Activated CD8-positive, alpha-beta T cell treated with anti-CD3 and anti-CD28 coated beads for 36 hours (primary cell): ENCODE measurements at regions not wholly inside any gene's neighbourhood (a gene's known extent, or its start where the extent isn't known, plus 50 kb on each side); places are given as distances from the start of the nearest gene placed in this dataset.

Source experiments
- ATAC-seq: fragments of 200-7000 bp; cut with Tn5 transposase; one replicate; pipeline ENCODE4 v1.10.0; 2021; ENCODE audit warnings: mild to moderate bottlenecking, moderate library complexity
- CTCF ChIA-PET: fragments of 350-600 bp; sonication (Branson Sonifier 250); formaldehyde crosslinking; loops from one replicate; lab custom pipeline; 2021; ENCODE audit warnings: antibody characterized with exemption; lab: Charles Lee
- POLR2A ChIA-PET: fragments of 350-600 bp; sonication (Branson Sonifier 250); formaldehyde crosslinking; loops from one replicate; lab custom pipeline; 2021; ENCODE audit warnings: antibody characterized with exemption; lab: Charles Lee
- DNase-seq: peaks from one replicate; pipeline ENCODE4 v3.0.0-alpha.2; 2020
- H3K27ac Mint-ChIP-seq: one replicate; pipeline ENCODE4 v1.8.0; 2021; ENCODE audit warnings: mild to moderate bottlenecking, mixed read lengths
- H3K27me3 Mint-ChIP-seq: one replicate; pipeline ENCODE4 v1.8.0; 2021; ENCODE audit warnings: mixed read lengths
- H3K36me3 Mint-ChIP-seq: one replicate; pipeline ENCODE4 v1.8.0; 2021; ENCODE audit warnings: low read depth, mixed read lengths
- H3K4me1 Mint-ChIP-seq: one replicate; pipeline ENCODE4 v1.8.0; 2021; ENCODE audit warnings: low read depth, mixed read lengths
- H3K4me3 Mint-ChIP-seq: one replicate; pipeline ENCODE4 v1.8.0; 2021; ENCODE audit warnings: mild to moderate bottlenecking, moderate library complexity, mixed read lengths
- H3K9me3 Mint-ChIP-seq: one replicate; pipeline ENCODE4 v1.8.0; 2021; ENCODE audit warnings: mixed read lengths
- intact Hi-C: fragments of 100-400 bp; cut with micrococcal nuclease; formaldehyde crosslinking; loops from one replicate; pipeline ENCODE4 v1.10.0; 2022
- TF ChIP-seq, protein P1 (sequence below): fragments of 200-600 bp; IDR thresholded peaks from one replicate; pipeline ENCODE4 v1.8.0; 2022; ENCODE audit warnings: antibody characterized with exemption, mild to moderate bottlenecking

DNA sequence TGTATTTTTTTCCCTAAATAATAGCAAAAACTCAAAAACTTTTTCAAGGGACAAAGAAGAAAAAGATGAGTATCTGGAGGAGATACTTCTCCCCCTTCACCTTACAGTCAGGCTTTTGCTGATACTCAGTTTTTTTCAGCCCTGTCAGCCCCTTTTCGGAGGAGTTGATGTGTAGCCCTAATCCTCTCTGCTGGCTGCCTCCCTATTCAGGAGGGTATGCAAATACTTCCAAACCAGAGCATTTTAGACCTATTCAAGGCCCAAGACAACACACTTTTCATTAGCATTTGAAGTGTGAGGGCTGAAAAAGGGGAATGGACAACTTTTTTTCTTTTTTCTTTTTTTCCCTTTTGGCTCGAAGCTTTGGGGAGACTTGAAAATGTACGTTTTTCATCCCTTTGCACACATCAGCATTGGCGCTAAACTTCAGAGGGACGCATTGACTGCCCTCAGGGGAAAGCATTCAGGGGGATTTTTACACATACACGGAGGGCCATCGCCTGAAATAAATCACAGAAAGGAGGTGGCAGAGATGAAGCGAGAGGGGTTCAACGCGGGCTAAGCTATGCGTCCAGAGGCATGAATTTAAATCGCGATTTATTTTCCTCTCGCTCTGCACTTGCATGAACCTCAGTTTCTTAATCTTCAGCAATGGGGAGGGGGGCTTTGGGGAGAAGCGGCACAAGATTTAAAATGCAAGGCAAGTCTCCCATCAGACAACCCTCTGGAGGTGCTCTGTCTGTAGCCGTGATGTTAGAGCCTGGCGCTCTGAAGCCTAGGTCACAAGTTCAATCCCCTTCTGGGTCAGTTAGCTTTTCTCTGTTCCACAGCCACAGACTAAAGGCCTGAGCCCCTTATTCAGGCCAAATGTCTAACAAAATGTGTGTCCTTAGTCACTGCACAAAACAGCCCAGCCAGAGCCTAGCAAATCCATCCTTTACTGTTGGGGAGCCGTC, 86.3 kb downstream of the ASCL1 start:
- H3K27me3 Mint-ChIP-seq = peaks cover 13% of the 10 kb centered on the region

DNA sequence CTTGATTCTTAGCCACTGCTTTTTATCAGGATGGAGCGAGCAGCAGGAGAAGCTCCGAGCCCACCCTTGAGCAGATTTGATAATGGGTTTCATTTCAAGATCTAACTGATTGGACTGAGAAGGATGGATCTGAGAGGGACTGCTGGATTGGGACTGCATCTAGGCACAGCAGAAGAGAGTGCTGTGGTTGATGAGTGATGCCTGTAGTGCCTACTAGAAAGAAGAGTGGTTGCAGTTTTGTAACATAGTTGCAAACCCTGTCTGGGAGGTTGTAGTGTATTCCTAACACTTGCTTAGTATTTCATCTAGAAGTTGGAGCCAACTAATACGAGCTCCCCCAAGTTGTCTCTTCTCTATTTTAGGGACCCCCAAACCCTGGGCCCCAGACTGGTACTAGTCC, 88.7 kb downstream of the ASCL1 start:
- CTCF ChIA-PET = no interaction called here
- intact Hi-C loops = no loop called here
- no peak overlapping the region for H3K4me3 Mint-ChIP-seq
- peaks cover 10% of the 10 kb centered on the region for H3K27me3 Mint-ChIP-seq
- H3K36me3 Mint-ChIP-seq = no peaks in the 10 kb centered on the region
- no peak overlapping the region for H3K27ac Mint-ChIP-seq
- H3K4me1 Mint-ChIP-seq = no peaks in the 10 kb centered on the region
- TF ChIP-seq, protein P1, sequence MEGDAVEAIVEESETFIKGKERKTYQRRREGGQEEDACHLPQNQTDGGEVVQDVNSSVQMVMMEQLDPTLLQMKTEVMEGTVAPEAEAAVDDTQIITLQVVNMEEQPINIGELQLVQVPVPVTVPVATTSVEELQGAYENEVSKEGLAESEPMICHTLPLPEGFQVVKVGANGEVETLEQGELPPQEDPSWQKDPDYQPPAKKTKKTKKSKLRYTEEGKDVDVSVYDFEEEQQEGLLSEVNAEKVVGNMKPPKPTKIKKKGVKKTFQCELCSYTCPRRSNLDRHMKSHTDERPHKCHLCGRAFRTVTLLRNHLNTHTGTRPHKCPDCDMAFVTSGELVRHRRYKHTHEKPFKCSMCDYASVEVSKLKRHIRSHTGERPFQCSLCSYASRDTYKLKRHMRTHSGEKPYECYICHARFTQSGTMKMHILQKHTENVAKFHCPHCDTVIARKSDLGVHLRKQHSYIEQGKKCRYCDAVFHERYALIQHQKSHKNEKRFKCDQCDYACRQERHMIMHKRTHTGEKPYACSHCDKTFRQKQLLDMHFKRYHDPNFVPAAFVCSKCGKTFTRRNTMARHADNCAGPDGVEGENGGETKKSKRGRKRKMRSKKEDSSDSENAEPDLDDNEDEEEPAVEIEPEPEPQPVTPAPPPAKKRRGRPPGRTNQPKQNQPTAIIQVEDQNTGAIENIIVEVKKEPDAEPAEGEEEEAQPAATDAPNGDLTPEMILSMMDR = no peak
- H3K9me3 Mint-ChIP-seq = no peaks in the 10 kb centered on the region
- ATAC-seq (no peak), DNase-seq (no peak)
- POLR2A ChIA-PET = no interaction called here

More for the DNA sequence above, 86.3 kb downstream of the ASCL1 start:
- POLR2A ChIA-PET = no interaction called here
- TF ChIP-seq, protein P1 = no peak
- intact Hi-C loops = no loop called here
- no peak overlapping the region for H3K27ac Mint-ChIP-seq
- CTCF ChIA-PET = no interaction called here
- ATAC-seq (no peak), DNase-seq (no peak)
- no peaks in the 10 kb centered on the region for H3K36me3 Mint-ChIP-seq
- no peaks in the 10 kb centered on the region for H3K9me3 Mint-ChIP-seq
- H3K4me1 Mint-ChIP-seq = no peaks in the 10 kb centered on the region
- no peak overlapping the region for H3K4me3 Mint-ChIP-seq

DNA sequence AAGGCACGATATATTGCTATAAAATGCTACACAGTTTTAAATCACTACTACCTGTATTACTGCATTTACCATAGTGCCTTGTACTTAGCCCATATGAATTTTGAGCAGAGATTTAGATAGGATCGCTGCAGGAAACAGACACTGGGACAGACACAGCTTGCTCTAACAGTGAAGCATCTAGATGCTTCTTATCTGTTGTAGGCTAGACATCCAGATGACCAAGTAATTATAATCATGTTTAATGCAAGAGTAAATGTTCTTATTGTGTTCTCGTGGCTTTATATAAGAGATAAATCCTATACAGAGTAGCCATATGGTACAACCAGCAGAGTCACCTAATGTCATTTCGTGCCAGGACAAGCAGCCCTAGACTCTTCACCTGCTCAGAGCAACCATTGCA, 92.8 kb downstream of the ASCL1 start:
- Mint-ChIP-seq H3K27ac (no peak overlapping the region), H3K4me1 (no peaks in the 10 kb centered on the region), H3K27me3 (peaks cover 2% of the 10 kb centered on the region), H3K36me3 (no peaks in the 10 kb centered on the region), H3K4me3 (no peak overlapping the region), H3K9me3 (no peaks in the 10 kb centered on the region)
- TF ChIP-seq, protein P1 = no peak
- ChIA-PET CTCF (interaction anchor here (0.8 to 1.2 kb wide), 2 partner anchors 21 to 525 kb away, joined by 3 read pairs; no protein-coding TSS in a partner anchor), POLR2A (no interaction called here)
- intact Hi-C loops = no loop called here
- ATAC-seq (no peak), DNase-seq (no peak)

DNA sequence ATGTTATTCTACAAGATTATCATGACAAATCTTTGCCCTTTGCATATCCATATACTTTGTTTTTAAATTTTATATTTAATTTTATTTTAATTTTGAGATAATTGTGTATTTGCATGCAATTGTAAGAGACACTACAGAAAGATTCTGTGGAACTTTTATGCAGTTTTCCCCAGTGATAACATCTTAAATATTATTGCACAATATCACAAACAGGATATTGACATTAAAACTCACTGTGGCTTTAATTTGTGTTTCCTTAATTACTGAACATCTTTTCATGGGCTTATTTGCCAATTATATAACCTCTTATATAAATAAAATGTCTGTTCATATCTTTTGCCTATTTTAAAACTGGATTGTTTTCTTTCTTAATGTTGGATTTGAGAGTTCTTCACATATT, 95.6 kb downstream of the ASCL1 start:
- TF ChIP-seq, protein P1 = no peak
- Mint-ChIP-seq H3K36me3 (no peaks in the 10 kb centered on the region), H3K27ac (no peak overlapping the region), H3K9me3 (no peaks in the 10 kb centered on the region), H3K4me1 (no peaks in the 10 kb centered on the region), H3K27me3 (peaks cover 2% of the 10 kb centered on the region), H3K4me3 (no peak overlapping the region)
- ChIA-PET POLR2A (no interaction called here), CTCF (no interaction called here)
- ATAC-seq (no peak), DNase-seq (no peak)
- intact Hi-C loops = no loop called here

DNA sequence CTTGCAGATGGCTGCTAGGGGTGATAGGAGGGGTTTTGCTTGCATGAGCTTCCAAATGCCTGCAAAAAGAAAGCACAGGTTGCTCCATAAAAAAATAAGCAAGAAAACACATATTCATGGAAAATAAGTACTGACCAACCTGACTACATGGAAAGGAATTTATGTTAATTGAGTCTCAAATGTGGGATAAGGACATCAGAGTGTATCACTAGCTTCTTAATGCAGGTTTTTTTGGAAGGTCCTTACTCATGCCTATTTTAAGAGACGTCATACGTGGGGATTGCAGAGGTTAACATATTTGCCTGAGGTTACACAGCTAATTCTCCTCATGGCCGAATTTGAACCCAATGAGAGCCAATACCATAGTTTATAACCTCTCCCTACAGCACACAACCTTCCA, 116.2 kb downstream of the ASCL1 start:
- Mint-ChIP-seq H3K27me3 (peaks cover 2% of the 10 kb centered on the region), H3K4me3 (no peak overlapping the region), H3K9me3 (no peaks in the 10 kb centered on the region), H3K27ac (no peak overlapping the region), H3K36me3 (no peaks in the 10 kb centered on the region), H3K4me1 (no peaks in the 10 kb centered on the region)
- POLR2A ChIA-PET = no interaction called here
- TF ChIP-seq, protein P1 = no peak
- DNase-seq (no peak), ATAC-seq (no peak)
- intact Hi-C loops = no loop called here
- CTCF ChIA-PET = no interaction called here
